Naive thymus-derived CD8-positive, alpha-beta T cell (primary cell): ENCODE measurements at regions not wholly inside any gene's neighbourhood (a gene's known extent, or its start where the extent isn't known, plus 50 kb on each side); places are given as distances from the start of the nearest gene placed in this dataset.
"Not testable (repeated sequence)": the region's sequence is repeated elsewhere in the genome, so short reads cannot be mapped to it uniquely, and the experiment has no call there.

Experiments used
- ATAC-seq, 2 donors: fragments of 150-1000 bp; cut with Tn5 transposase in 1 of 2; sonication (Bioruptor Pico), chemical (Tn5 transposase) in 1 of 2; 1 replicate in 1 of 2; 2 replicates in 1 of 2; pipeline ENCODE4 v1.10.0; 2021; ENCODE audit warnings: mild to moderate bottlenecking in 2 of 2, moderate library complexity in 2 of 2
- POLR2A ChIA-PET: fragments of 350-600 bp; sonication (Branson Sonifier 250); formaldehyde crosslinking; loops from one replicate; lab custom pipeline; 2021; ENCODE audit warnings: antibody characterized with exemption; lab: Charles Lee
- DNase-seq, 10 donors: peaks; one replicate each; pipeline versions ENCODE4 v3.0.0 to v3.0.0-alpha.2; 2020 to 2022
- H3K27ac Mint-ChIP-seq, 10 donors: one replicate each; pipeline ENCODE4 v1.8.0; 2020 to 2022; ENCODE audit warnings: mild to moderate bottlenecking in 10 of 10, mixed read lengths in 10 of 10, moderate library complexity in 4 of 10, inconsistent platforms in 1 of 10
- H3K27me3 Mint-ChIP-seq, 5 donors: one replicate each; pipeline ENCODE4 v1.8.0; 2021 to 2022; ENCODE audit warnings: mixed read lengths in 5 of 5
- H3K36me3 Mint-ChIP-seq, 3 donors: one replicate each; pipeline ENCODE4 v1.8.0; 2020 to 2022; ENCODE audit warnings: mixed read lengths in 3 of 3, mild to moderate bottlenecking in 2 of 3, inconsistent platforms in 1 of 3
- H3K4me1 Mint-ChIP-seq, 4 donors: one replicate each; pipeline ENCODE4 v1.8.0; 2021 to 2022; ENCODE audit warnings: mixed read lengths in 4 of 4
- H3K4me3 Mint-ChIP-seq, 10 donors: one replicate each; pipeline ENCODE4 v1.8.0; 2020 to 2022; ENCODE audit warnings: mild to moderate bottlenecking in 10 of 10, mixed read lengths in 10 of 10, moderate library complexity in 6 of 10, inconsistent platforms in 1 of 10
- H3K9me3 Mint-ChIP-seq, 9 donors: one replicate each; pipeline ENCODE4 v1.8.0; 2020 to 2022; ENCODE audit warnings: mixed read lengths in 9 of 9, mild to moderate bottlenecking in 3 of 9, inconsistent platforms in 1 of 9, moderate library complexity in 1 of 9

DNA sequence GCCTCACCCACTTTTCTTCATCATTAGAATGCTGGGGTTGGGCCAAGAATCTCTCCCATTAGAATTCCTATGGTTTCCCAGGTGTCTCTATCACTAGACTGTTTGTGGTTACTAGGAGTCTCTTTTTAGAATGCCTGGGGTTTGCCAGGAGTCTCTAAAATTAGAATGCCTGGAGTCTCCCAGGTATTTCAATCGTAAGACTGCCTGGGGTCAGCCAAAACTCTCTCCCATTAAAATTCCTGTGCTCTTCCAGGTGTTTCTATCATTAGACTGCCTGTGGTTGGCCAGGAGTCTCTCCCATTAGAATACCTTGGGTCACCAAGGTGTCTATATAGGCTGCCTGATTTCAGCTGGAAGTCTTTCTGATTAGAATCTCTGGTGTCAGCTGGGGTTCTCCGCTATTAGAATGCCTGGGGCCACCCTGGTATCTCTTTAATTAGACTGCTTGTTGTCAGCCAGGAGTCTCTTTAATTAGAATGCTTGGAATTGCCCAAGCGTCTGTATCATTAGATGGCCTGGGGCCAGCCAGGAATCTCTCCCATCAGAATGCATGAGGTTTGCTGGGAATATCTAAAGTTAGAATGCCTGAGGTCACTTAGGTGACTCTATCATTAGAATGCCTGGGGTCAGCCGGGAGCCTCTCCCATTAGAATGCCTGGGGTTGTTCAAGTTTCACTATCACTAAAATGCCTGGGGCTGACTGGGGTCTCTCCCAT lies 1479.2 kb downstream of the UQCRFS1 start:
- no peak overlapping the region for H3K27ac Mint-ChIP-seq
- H3K4me1 Mint-ChIP-seq = no peaks in the 10 kb centered on the region
- DNase-seq (no peak), ATAC-seq (no peak)
- POLR2A ChIA-PET = no interaction called here
- H3K9me3 Mint-ChIP-seq = peaks cover 0 to 77% (median 39%) of the 10 kb centered on the region in 9 donors
- H3K36me3 Mint-ChIP-seq = peaks cover 40 to 83% (median 63%) of the 10 kb centered on the region in 3 donors
- H3K4me3 Mint-ChIP-seq = no peak overlapping the region
- no peaks in the 10 kb centered on the region for H3K27me3 Mint-ChIP-seq

DNA sequence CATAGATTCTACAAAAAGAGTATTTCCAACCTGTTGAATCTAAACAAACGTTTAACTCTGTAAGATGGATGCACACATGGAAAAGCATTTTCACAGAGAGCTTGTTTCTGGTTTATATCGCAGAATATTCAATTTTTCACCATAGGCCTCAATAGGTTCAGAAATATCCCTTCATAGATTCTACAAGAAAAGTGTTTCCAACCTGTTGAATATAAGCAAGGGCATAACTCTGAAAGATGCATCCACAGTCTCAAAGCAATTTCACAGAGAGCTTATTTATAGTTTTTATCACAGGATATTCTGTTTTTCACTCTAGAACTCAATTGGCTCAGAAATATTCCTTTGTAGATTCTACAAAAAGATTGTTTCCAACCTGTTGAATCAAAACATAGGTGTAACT lies 1483.6 kb downstream of the UQCRFS1 start:
- DNase-seq (no peak), ATAC-seq (no peak)
- peaks cover 14 to 83% (median 28%) of the 10 kb centered on the region in 3 donors for H3K36me3 Mint-ChIP-seq
- no peaks in the 10 kb centered on the region for H3K4me1 Mint-ChIP-seq
- no peak overlapping the region for H3K4me3 Mint-ChIP-seq
- POLR2A ChIA-PET = no interaction called here
- H3K27ac Mint-ChIP-seq = no peak overlapping the region
- H3K9me3 Mint-ChIP-seq = peaks cover 0 to 91% (median 26%) of the 10 kb centered on the region in 9 donors
- no peaks in the 10 kb centered on the region for H3K27me3 Mint-ChIP-seq

DNA sequence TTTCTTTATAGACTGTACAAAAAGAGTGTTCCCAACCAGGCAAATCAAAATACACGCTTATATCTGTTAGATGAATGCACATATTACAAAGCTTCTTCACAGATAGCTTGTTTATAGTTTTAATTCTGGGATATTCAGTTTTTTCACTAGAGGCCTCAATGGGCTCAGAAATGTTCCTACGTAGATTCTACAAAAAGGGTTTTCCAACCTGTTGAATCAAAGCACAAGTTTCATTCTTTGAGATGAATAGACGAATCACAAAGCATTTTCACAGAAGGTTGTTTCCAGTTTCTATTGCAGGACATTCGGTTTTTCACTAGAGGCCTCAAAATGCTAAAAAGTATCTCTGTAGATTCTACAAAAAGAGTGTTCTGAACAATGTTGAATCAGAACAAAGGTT lies 1490.3 kb downstream of the UQCRFS1 start:
- H3K9me3 Mint-ChIP-seq = peaks cover 0 to 97% (median 37%) of the 10 kb centered on the region in 9 donors
- no peak for ATAC-seq
- POLR2A ChIA-PET = no interaction called here
- H3K36me3 Mint-ChIP-seq = peaks cover 0 to 30% (median 25%) of the 10 kb centered on the region in 3 donors
- no peaks in the 10 kb centered on the region for H3K4me1 Mint-ChIP-seq
- DNase-seq = no peak
- H3K27me3 Mint-ChIP-seq = no peaks in the 10 kb centered on the region
- no peak overlapping the region for H3K27ac Mint-ChIP-seq
- H3K4me3 Mint-ChIP-seq = no peak overlapping the region

DNA sequence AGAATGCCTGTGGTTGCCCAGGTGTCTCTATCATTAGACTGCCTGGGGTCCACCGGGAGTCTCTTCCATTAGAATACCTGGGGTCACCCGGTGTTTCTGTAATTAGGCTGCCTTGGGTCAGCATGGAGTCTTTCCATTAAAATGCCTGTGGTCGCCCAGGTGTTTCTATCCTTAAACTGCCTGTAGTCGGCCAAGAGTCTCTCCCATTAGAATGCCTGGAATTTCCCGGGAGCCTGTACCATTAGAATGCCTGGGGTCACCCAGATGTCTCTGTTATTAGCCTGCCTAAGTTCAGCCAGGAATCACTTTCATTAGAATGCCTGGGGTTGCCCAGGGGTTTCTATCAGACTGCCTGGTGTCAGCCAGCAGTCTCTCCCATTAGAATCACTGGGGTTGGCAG lies 1492.8 kb downstream of the UQCRFS1 start:
- Mint-ChIP-seq H3K4me3 (no peak overlapping the region), H3K9me3 (peaks cover 0 to 93% (median 44%) of the 10 kb centered on the region in 9 donors)

DNA sequence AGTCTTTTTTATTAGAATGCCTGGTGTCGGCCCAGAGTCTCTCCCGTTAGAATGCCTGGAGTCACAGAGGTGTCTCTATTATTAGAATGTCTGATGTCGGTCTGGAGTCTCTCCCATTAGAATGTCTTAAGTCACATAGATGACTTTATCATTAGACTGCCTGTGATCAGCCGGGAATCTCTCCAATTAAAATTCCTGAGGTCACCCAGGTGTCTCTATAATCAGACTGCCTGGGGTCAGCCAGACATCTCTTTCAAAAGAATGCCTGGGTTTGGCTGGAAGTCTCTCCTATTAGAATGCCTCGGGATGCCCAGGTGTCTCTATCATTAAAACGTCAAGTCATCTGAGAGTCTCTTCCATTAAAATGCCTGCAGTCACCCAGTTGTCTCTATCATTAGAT lies 1493.9 kb downstream of the UQCRFS1 start:
- ATAC-seq (no peak), DNase-seq (no peak)
- peaks cover 0 to 94% (median 44%) of the 10 kb centered on the region in 9 donors for H3K9me3 Mint-ChIP-seq
- POLR2A ChIA-PET = no interaction called here
- peaks cover 0 to 29% (median 4%) of the 10 kb centered on the region in 3 donors for H3K36me3 Mint-ChIP-seq
- H3K27me3 Mint-ChIP-seq = no peaks in the 10 kb centered on the region
- H3K27ac Mint-ChIP-seq = no peak overlapping the region
- no peak overlapping the region for H3K4me3 Mint-ChIP-seq
- no peaks in the 10 kb centered on the region for H3K4me1 Mint-ChIP-seq

More for the DNA sequence above, 1492.8 kb downstream of the UQCRFS1 start:
- Mint-ChIP-seq H3K4me1 (no peaks in the 10 kb centered on the region), H3K27ac (no peak overlapping the region), H3K27me3 (no peaks in the 10 kb centered on the region), H3K36me3 (peaks cover 0 to 33% (median 6%) of the 10 kb centered on the region in 3 donors)
- DNase-seq (no peak), ATAC-seq (no peak)
- POLR2A ChIA-PET = no interaction called here

DNA sequence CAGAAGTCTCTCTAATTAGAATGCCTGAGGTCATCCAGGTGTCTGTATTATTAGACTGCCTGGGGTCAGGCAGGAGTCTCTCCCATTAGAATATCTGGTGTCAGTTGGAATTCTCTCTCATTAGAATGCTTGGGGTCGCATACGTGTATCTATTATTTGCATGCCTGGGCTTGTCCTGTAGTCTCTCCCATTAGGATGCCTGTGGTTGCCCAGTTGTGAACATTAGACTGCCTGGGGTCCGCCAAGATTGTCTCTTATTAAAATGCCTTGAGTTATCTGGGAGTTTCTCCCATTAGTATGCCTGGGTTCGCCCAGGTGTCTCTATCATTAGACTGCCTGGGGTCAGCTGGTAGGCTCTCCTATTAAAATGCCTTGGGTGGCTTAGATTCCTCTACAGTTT lies 1494.7 kb downstream of the UQCRFS1 start:
- no peak overlapping the region for H3K27ac Mint-ChIP-seq
- ATAC-seq = no peak
- H3K27me3 Mint-ChIP-seq = no peaks in the 10 kb centered on the region

DNA sequence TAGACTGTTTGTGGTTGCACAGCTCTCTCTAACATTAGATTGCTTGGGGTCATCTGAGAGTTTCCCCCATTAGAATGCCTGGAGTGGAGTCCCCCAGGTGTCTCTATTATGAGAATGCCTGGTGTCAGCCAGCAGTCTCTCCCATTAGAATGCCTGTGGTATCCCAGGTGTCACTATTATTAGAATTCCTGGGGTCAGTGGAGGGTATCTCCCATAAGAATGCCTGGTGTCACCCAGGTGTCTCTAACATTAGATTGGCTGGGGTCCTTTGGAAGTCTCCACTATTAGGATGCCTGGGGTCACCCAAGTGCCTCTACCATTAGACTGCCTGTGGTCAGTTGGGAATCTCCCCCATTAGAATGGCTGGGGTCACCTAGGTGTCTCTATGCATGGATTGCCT lies 1495.1 kb downstream of the UQCRFS1 start:
- Mint-ChIP-seq H3K4me1 (no peaks in the 10 kb centered on the region), H3K27ac (no peak overlapping the region), H3K4me3 (no peak overlapping the region), H3K27me3 (no peaks in the 10 kb centered on the region), H3K9me3 (peaks cover 0 to 94% (median 45%) of the 10 kb centered on the region in 9 donors), H3K36me3 (peaks cover 0 to 29% (median 6%) of the 10 kb centered on the region in 3 donors)
- POLR2A ChIA-PET = no interaction called here
- ATAC-seq = no peak
- no peak for DNase-seq

More for the DNA sequence above, 1494.7 kb downstream of the UQCRFS1 start:
- Mint-ChIP-seq H3K9me3 (peaks cover 0 to 94% (median 45%) of the 10 kb centered on the region in 9 donors), H3K4me1 (no peaks in the 10 kb centered on the region), H3K36me3 (peaks cover 0 to 29% (median 4%) of the 10 kb centered on the region in 3 donors), H3K4me3 (no peak overlapping the region)
- POLR2A ChIA-PET = no interaction called here
- no peak for DNase-seq

DNA sequence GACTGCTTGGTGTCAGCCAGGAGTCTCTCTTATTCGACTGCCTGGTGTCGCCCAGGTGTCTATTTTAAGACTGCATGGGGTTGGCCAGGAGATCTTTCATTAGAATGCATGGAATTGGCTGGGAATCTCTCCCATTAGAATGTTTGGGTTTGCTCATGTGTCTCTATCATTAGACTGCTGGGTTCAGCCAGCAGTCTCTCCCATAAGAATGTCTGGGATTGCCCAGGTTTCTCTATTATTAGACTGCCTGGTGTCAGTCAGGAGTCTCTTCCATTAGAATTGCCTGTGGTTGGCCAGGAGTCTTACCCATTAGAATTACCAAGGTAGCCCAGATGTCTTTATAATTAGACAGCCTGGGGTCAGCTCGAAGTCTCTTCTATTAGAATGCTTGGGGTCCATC lies 1496.0 kb downstream of the UQCRFS1 start:
- Mint-ChIP-seq H3K27ac (no peak overlapping the region), H3K4me1 (no peaks in the 10 kb centered on the region), H3K4me3 (no peak overlapping the region), H3K27me3 (no peaks in the 10 kb centered on the region), H3K36me3 (peaks cover 0 to 33% (median 6%) of the 10 kb centered on the region in 3 donors), H3K9me3 (peaks cover 8 to 96% (median 52%) of the 10 kb centered on the region in 9 donors)
- DNase-seq = no peak
- no peak for ATAC-seq
- POLR2A ChIA-PET = no interaction called here

DNA sequence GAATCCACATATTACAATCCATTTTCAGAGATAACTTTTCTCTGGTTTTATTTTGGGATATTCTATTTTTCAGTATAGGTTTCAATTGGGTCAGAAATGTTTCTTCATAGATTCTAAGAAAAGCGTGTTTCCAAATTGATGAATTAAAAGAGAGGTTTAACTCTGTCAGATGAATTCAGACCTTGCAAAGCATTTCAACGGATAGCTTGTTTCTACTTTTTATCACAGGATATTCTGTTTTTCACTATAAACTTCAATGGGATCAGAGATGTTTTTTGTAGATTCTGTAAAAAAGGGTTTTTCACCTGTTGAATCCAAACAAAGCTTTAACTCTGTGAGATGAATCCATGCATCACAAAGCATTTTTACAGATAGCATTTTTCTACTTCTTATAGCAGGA lies 1498.1 kb downstream of the UQCRFS1 start:
- H3K27ac Mint-ChIP-seq = no peak overlapping the region
- no peak for DNase-seq
- no peaks in the 10 kb centered on the region for H3K27me3 Mint-ChIP-seq
- POLR2A ChIA-PET = no interaction called here
- H3K4me3 Mint-ChIP-seq = no peak overlapping the region
- H3K36me3 Mint-ChIP-seq = peaks cover 0 to 35% (median 6%) of the 10 kb centered on the region in 3 donors
- no peaks in the 10 kb centered on the region for H3K4me1 Mint-ChIP-seq
- no peak for ATAC-seq
- H3K9me3 Mint-ChIP-seq = peaks cover 13 to 93% (median 50%) of the 10 kb centered on the region in 9 donors

DNA sequence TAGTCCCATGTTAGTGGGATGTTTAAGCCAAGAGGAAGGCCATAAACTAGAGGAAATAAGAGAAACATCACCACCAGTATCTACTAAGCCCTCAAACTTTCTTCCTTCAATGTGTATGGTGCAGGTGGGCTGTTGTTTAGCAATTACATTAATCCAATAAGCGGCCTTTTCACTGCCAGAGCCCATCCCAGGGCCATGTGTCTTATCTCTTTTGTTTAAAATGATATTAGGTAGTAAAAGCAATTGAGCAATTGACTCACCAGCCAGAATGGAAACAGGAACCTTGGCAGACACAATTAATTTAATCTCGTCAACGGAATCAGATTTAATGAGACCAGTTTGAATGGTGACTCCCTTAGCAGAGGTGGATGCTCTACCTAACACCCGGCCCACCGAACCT lies 1503.5 kb downstream of the UQCRFS1 start:
- Mint-ChIP-seq H3K36me3 (peaks cover 0 to 19% (median 4%) of the 10 kb centered on the region in 3 donors), H3K9me3 (peaks cover 20 to 78% (median 33%) of the 10 kb centered on the region in 9 donors), H3K4me1 (no peaks in the 10 kb centered on the region), H3K27ac (no peak overlapping the region), H3K27me3 (peaks cover 0 to 5% (median 0%) of the 10 kb centered on the region in 5 donors), H3K4me3 (no peak overlapping the region)
- POLR2A ChIA-PET = no interaction called here
- DNase-seq (no peak), ATAC-seq (no peak)

DNA sequence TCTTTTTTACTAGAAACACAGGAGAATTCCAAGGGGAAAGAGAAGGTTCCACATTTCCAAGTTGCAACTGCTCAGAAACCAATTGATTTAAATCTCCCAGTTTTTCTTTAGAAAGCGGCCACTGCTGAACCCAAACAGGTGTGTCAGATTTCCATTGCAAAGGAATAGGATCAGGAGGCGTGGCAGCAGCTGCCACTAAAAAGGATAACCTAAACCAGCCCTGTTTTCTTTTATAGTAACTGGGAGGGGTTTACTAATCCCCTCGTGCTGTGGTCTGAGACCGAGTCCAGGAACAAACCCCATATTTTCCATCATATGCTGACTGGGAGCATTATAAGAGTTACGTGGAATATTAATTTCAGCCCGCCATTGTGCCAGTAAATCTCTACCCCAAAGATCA lies 1504.0 kb downstream of the UQCRFS1 start:
- POLR2A ChIA-PET, DNase-seq, ATAC-seq, H3K4me1 Mint-ChIP-seq, H3K27ac Mint-ChIP-seq, H3K27me3 Mint-ChIP-seq, H3K4me3 Mint-ChIP-seq: not testable (repeated sequence)
- Mint-ChIP-seq H3K36me3 (peaks cover 0 to 19% (median 4%) of the 10 kb centered on the region in 3 donors), H3K9me3 (peaks cover 18 to 78% (median 31%) of the 10 kb centered on the region in 9 donors)

DNA sequence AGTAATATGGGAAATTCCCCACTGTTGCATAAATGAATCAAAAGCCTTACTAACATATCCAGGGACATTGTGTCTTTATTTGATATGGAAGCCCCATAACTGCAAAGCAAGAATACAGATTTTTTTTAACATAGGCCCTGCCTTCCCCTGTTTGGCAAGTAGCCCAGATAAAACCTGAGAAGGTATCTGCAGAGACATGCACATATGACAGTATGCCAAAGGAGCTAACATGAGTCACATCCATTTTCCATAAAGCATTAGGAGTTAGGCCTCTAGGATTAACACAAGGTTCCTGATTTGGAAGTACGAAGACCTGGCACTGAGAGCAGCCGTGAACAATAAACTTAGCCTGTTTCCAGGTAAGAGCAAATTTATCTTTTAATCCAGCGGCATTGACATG lies 1505.9 kb downstream of the UQCRFS1 start:
- H3K27ac Mint-ChIP-seq, ATAC-seq, H3K4me3 Mint-ChIP-seq, POLR2A ChIA-PET, DNase-seq, H3K4me1 Mint-ChIP-seq, H3K27me3 Mint-ChIP-seq: not testable (repeated sequence)
- peaks cover 0 to 16% (median 0%) of the 10 kb centered on the region in 3 donors for H3K36me3 Mint-ChIP-seq
- peaks cover 13 to 75% (median 21%) of the 10 kb centered on the region in 9 donors for H3K9me3 Mint-ChIP-seq

DNA sequence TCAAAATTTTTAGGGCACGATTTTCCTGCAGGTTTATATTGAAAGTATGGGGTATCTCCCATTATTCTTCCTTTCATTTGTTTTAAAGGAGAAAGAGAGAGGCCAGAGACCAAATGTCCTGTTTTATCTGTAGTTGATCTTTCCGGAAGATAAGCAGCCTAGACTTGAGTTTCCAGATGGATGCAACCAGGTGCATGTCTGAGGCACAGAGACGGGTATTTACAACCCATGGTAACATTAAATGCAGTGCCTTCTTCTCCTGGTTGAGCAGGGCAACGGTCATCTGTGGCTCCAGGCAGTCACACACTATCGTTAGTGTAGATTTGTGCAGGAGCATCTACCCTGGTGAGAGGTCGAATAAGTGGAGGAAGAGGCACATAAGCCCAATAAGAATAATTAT lies 1507.1 kb downstream of the UQCRFS1 start:
- Mint-ChIP-seq H3K27ac (no peak overlapping the region), H3K9me3 (peaks cover 10 to 70% (median 21%) of the 10 kb centered on the region in 9 donors), H3K4me3 (no peak overlapping the region), H3K4me1 (no peaks in the 10 kb centered on the region), H3K27me3 (peaks cover 0 to 5% (median 0%) of the 10 kb centered on the region in 5 donors), H3K36me3 (peaks cover 0 to 6% (median 0%) of the 10 kb centered on the region in 3 donors)
- ATAC-seq (no peak), DNase-seq (no peak)
- POLR2A ChIA-PET = no interaction called here
